ENCODE measurements at regions not wholly inside any gene's neighbourhood (a gene's known extent, or its start where the extent isn't known, plus 50 kb on each side); places are given as distances from the start of the nearest gene placed in this dataset.

DNA sequence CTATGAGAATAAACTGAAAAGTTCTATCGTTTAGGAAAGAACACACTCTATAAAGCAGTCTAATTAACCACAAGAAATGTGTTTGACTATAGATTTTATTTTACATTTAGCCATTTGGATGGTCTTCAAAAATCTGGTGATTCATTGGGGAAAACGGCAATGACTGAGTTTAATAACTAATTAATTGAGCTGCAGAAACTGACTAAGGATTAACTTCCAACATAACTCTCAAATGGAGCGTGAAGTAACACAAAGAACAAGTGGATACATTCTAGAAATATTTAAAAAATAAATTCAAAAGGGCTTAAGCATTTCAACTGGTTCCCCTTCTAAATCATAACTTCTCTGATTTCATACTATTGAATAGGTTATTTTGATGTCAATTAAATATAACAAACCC, 1582.4 kb downstream of the PCDH18 start:
- TF ChIP-seq, protein P1, sequence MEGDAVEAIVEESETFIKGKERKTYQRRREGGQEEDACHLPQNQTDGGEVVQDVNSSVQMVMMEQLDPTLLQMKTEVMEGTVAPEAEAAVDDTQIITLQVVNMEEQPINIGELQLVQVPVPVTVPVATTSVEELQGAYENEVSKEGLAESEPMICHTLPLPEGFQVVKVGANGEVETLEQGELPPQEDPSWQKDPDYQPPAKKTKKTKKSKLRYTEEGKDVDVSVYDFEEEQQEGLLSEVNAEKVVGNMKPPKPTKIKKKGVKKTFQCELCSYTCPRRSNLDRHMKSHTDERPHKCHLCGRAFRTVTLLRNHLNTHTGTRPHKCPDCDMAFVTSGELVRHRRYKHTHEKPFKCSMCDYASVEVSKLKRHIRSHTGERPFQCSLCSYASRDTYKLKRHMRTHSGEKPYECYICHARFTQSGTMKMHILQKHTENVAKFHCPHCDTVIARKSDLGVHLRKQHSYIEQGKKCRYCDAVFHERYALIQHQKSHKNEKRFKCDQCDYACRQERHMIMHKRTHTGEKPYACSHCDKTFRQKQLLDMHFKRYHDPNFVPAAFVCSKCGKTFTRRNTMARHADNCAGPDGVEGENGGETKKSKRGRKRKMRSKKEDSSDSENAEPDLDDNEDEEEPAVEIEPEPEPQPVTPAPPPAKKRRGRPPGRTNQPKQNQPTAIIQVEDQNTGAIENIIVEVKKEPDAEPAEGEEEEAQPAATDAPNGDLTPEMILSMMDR (conservative IDR thresholded peaks at IDR 0.05) = no peak
- TF ChIP-seq EZH2 (IDR thresholded peaks at IDR 0.05; ENCODE audit: low read depth) = no peak

Measured in PC-9 (cell line).